ENCODE measurements at regions not wholly inside any gene's neighbourhood (a gene's known extent, or its start where the extent isn't known, plus 50 kb on each side); places are given as distances from the start of the nearest gene placed in this dataset.
A peak's percentile ranks its signal among the peaks of the same experiment; 100 is the strongest.
"Not testable (repeated sequence)": the region's sequence is repeated elsewhere in the genome, so short reads cannot be mapped to it uniquely, and the experiment has no call there.

- H3K4me3 ChIP-seq (ENCODE audit: low read length); H3K36me3 Mint-ChIP-seq; H3K27me3 Mint-ChIP-seq; H3K9me3 ChIP-seq (ENCODE audit: control insufficient read depth in 2 of 3, low read length in 3 of 3); H3K27ac ChIP-seq (ENCODE audit: low read depth, low read length); H3K27ac Mint-ChIP-seq; H3K4me3 Mint-ChIP-seq; H3K4me1 Mint-ChIP-seq; intact Hi-C loops (cut with micrococcal nuclease); CTCF ChIA-PET; H3K4me1 ChIP-seq (ENCODE audit: control insufficient read depth in 2 of 2, insufficient read depth in 2 of 2, low read length in 2 of 2); POLR2A ChIA-PET; H3K36me3 ChIP-seq (ENCODE audit: control insufficient read depth in 2 of 3, insufficient read depth in 3 of 3, low read length in 3 of 3); H3K27me3 ChIP-seq (ENCODE audit: control insufficient read depth in 2 of 2, insufficient read depth in 2 of 2, low read length in 2 of 2); H3K9me3 Mint-ChIP-seq: not testable (repeated sequence)
- ATAC-seq: peak; percentile 91
- DNase-seq: peak in 1 of 9 donors; percentile 13
Measured at GRCh38 chr21:6043430-6044275, 4477.7 kb upstream of the TPTE start.

GRCh38 chr21:6044695-6045094, 4476.7 kb upstream of the TPTE start:
- H3K4me1 ChIP-seq (ENCODE audit: control insufficient read depth in 2 of 2, insufficient read depth in 2 of 2, low read length in 2 of 2); H3K27ac Mint-ChIP-seq; H3K4me3 Mint-ChIP-seq; H3K36me3 ChIP-seq (ENCODE audit: control insufficient read depth in 2 of 3, insufficient read depth in 3 of 3, low read length in 3 of 3); H3K36me3 Mint-ChIP-seq; H3K27ac ChIP-seq (ENCODE audit: low read depth, low read length); H3K27me3 Mint-ChIP-seq; H3K9me3 Mint-ChIP-seq; H3K4me3 ChIP-seq (ENCODE audit: low read length); POLR2A ChIA-PET; CTCF ChIA-PET; DNase-seq; H3K9me3 ChIP-seq (ENCODE audit: control insufficient read depth in 2 of 3, low read length in 3 of 3); H3K27me3 ChIP-seq (ENCODE audit: control insufficient read depth in 2 of 2, insufficient read depth in 2 of 2, low read length in 2 of 2); H3K4me1 Mint-ChIP-seq; intact Hi-C loops (cut with micrococcal nuclease): not testable (repeated sequence)
- peak; percentile 51 for ATAC-seq

- H3K36me3 Mint-ChIP-seq; H3K4me1 Mint-ChIP-seq; H3K4me3 ChIP-seq (ENCODE audit: low read length); H3K27ac Mint-ChIP-seq; POLR2A ChIA-PET; intact Hi-C loops (cut with micrococcal nuclease); H3K27me3 Mint-ChIP-seq; DNase-seq; ATAC-seq; H3K27me3 ChIP-seq (ENCODE audit: control insufficient read depth in 2 of 2, insufficient read depth in 2 of 2, low read length in 2 of 2); H3K4me1 ChIP-seq (ENCODE audit: control insufficient read depth in 2 of 2, insufficient read depth in 2 of 2, low read length in 2 of 2); H3K9me3 ChIP-seq (ENCODE audit: control insufficient read depth in 2 of 3, low read length in 3 of 3); H3K36me3 ChIP-seq (ENCODE audit: control insufficient read depth in 2 of 3, insufficient read depth in 3 of 3, low read length in 3 of 3); H3K9me3 Mint-ChIP-seq; H3K4me3 Mint-ChIP-seq; CTCF ChIA-PET; H3K27ac ChIP-seq (ENCODE audit: low read depth, low read length): not testable (repeated sequence)
Measured at GRCh38 chr21:6049930-6050329, 4471.5 kb upstream of the TPTE start.

DNA sequence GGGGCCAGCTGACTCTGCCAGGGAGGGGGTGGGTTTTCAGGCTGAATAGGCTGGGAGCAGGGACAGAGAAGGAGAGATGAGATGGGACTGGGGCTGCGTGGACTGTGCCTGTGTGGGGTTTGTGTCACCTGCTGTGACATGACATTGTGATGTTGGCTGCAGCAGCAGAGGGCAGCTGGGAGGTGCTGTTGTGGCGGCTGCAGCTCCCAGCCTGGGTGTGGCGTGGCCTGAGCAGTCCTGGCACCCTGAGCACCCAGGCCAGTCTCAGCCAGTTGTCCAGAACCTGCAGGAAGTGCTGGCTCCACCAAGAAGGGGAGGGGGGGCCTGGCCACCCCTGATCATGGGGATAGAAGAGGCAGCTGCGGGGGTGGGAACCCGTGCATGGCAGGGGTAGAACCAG, 4469.3 kb upstream of the TPTE start:
- not testable (repeated sequence) for H3K9me3 Mint-ChIP-seq; H3K27ac ChIP-seq (ENCODE audit: low read depth, low read length); H3K27ac Mint-ChIP-seq

GRCh38 chr21:6053145-6053544, 4468.2 kb upstream of the TPTE start:
- H3K4me3 ChIP-seq (ENCODE audit: low read length); CTCF ChIA-PET; ATAC-seq; H3K27me3 Mint-ChIP-seq; H3K36me3 Mint-ChIP-seq; H3K27ac ChIP-seq (ENCODE audit: low read depth, low read length); H3K27ac Mint-ChIP-seq; H3K4me1 ChIP-seq (ENCODE audit: control insufficient read depth in 2 of 2, insufficient read depth in 2 of 2, low read length in 2 of 2); H3K9me3 Mint-ChIP-seq; H3K9me3 ChIP-seq (ENCODE audit: control insufficient read depth in 2 of 3, low read length in 3 of 3); H3K27me3 ChIP-seq (ENCODE audit: control insufficient read depth in 2 of 2, insufficient read depth in 2 of 2, low read length in 2 of 2); H3K4me3 Mint-ChIP-seq; H3K36me3 ChIP-seq (ENCODE audit: control insufficient read depth in 2 of 3, insufficient read depth in 3 of 3, low read length in 3 of 3); intact Hi-C loops (cut with micrococcal nuclease); POLR2A ChIA-PET; DNase-seq; H3K4me1 Mint-ChIP-seq: not testable (repeated sequence)

More for the DNA sequence above, 4469.3 kb upstream of the TPTE start:
- DNase-seq; H3K4me1 ChIP-seq (ENCODE audit: control insufficient read depth in 2 of 2, insufficient read depth in 2 of 2, low read length in 2 of 2); H3K9me3 ChIP-seq (ENCODE audit: control insufficient read depth in 2 of 3, low read length in 3 of 3); H3K4me3 ChIP-seq (ENCODE audit: low read length); ATAC-seq; H3K36me3 ChIP-seq (ENCODE audit: control insufficient read depth in 2 of 3, insufficient read depth in 3 of 3, low read length in 3 of 3); CTCF ChIA-PET; H3K27me3 ChIP-seq (ENCODE audit: control insufficient read depth in 2 of 2, insufficient read depth in 2 of 2, low read length in 2 of 2); H3K27me3 Mint-ChIP-seq; intact Hi-C loops (cut with micrococcal nuclease); H3K4me1 Mint-ChIP-seq; H3K4me3 Mint-ChIP-seq; H3K36me3 Mint-ChIP-seq; POLR2A ChIA-PET: not testable (repeated sequence)

- H3K36me3 Mint-ChIP-seq; H3K27me3 Mint-ChIP-seq; H3K4me1 Mint-ChIP-seq; H3K9me3 Mint-ChIP-seq; H3K27ac Mint-ChIP-seq; H3K27ac ChIP-seq (ENCODE audit: low read depth, low read length); ATAC-seq; CTCF ChIA-PET; H3K4me3 ChIP-seq (ENCODE audit: low read length); H3K4me3 Mint-ChIP-seq; intact Hi-C loops (cut with micrococcal nuclease); H3K4me1 ChIP-seq (ENCODE audit: control insufficient read depth in 2 of 2, insufficient read depth in 2 of 2, low read length in 2 of 2); H3K36me3 ChIP-seq (ENCODE audit: control insufficient read depth in 2 of 3, insufficient read depth in 3 of 3, low read length in 3 of 3); DNase-seq; POLR2A ChIA-PET; H3K9me3 ChIP-seq (ENCODE audit: control insufficient read depth in 2 of 3, low read length in 3 of 3); H3K27me3 ChIP-seq (ENCODE audit: control insufficient read depth in 2 of 2, insufficient read depth in 2 of 2, low read length in 2 of 2): not testable (repeated sequence)
Measured at GRCh38 chr21:6058997-6059396, 4462.4 kb upstream of the TPTE start.

- H3K27ac Mint-ChIP-seq; ATAC-seq; H3K4me1 ChIP-seq (ENCODE audit: control insufficient read depth in 2 of 2, insufficient read depth in 2 of 2, low read length in 2 of 2); CTCF ChIA-PET; intact Hi-C loops (cut with micrococcal nuclease); H3K36me3 ChIP-seq (ENCODE audit: control insufficient read depth in 2 of 3, insufficient read depth in 3 of 3, low read length in 3 of 3); H3K4me3 Mint-ChIP-seq; H3K4me3 ChIP-seq (ENCODE audit: low read length); H3K27me3 Mint-ChIP-seq; H3K27ac ChIP-seq (ENCODE audit: low read depth, low read length); H3K36me3 Mint-ChIP-seq; POLR2A ChIA-PET; H3K9me3 Mint-ChIP-seq; H3K27me3 ChIP-seq (ENCODE audit: control insufficient read depth in 2 of 2, insufficient read depth in 2 of 2, low read length in 2 of 2); DNase-seq; H3K9me3 ChIP-seq (ENCODE audit: control insufficient read depth in 2 of 3, low read length in 3 of 3); H3K4me1 Mint-ChIP-seq: not testable (repeated sequence)
Measured at GRCh38 chr21:6060054-6060681, 4461.2 kb upstream of the TPTE start.

Measured in naive thymus-derived CD4-positive, alpha-beta T cell (primary cell).